AG09319 (cell line): ENCODE measurements at regions not wholly inside any gene's neighbourhood (a gene's known extent, or its start where the extent isn't known, plus 50 kb on each side); places are given as distances from the start of the nearest gene placed in this dataset.

Experiments used
- DNase-seq: peaks from one replicate; pipeline ENCODE4 v3.0.0-alpha.2; 2010; ENCODE audit warnings: low read depth; ENCODE audit errors: extremely low read depth
- TF ChIP-seq, protein P1 (sequence below): IDR thresholded peaks from 2 replicates; pipeline ENCODE4 v1.5.1; 2011; ENCODE audit warnings: low read depth, mild to moderate bottlenecking, inconsistent platforms, low read length, moderate library complexity

DNA sequence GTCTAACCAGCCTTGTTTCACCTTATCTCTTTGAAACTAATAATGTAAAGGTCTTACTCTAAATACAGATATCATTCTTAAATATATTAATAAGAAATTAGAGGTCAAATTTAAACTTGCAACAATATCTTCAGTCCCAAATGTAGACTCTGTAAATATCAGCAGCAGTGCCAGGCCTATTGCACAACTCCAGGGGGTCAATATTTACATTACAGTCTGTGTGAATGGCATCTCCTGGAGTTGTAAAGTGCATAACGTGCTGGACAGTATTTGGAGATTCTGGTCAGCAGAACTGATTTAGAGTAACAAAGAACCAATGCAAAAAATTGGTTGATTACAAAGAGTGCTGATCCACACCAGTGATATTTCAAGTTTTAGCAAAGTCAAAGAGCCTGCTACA lies 1225.9 kb downstream of the PCDH19 start:
- TF ChIP-seq, protein P1, sequence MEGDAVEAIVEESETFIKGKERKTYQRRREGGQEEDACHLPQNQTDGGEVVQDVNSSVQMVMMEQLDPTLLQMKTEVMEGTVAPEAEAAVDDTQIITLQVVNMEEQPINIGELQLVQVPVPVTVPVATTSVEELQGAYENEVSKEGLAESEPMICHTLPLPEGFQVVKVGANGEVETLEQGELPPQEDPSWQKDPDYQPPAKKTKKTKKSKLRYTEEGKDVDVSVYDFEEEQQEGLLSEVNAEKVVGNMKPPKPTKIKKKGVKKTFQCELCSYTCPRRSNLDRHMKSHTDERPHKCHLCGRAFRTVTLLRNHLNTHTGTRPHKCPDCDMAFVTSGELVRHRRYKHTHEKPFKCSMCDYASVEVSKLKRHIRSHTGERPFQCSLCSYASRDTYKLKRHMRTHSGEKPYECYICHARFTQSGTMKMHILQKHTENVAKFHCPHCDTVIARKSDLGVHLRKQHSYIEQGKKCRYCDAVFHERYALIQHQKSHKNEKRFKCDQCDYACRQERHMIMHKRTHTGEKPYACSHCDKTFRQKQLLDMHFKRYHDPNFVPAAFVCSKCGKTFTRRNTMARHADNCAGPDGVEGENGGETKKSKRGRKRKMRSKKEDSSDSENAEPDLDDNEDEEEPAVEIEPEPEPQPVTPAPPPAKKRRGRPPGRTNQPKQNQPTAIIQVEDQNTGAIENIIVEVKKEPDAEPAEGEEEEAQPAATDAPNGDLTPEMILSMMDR = no peak
- no peak for DNase-seq

DNA sequence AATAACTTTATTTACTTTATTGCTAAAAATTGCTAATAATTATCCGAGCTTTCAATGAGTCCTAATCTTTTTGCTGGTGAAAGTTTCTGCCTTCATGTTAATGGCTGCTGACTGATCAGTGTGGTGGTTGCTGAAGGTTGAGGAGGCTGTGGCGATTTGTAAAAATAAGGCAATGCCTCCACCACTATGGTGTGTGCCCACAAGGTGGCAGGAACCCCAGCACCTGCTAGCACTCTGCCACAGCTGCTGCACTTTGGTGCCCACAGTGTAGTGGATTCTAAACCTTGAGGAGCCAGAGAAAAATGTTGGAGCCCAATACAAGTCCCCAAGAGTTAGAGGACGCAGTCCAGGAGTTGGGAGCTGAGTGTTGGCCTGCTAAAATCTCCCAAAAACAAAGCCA lies 1237.1 kb downstream of the PCDH19 start:
- DNase-seq = no peak
- TF ChIP-seq, protein P1 = no peak

DNA sequence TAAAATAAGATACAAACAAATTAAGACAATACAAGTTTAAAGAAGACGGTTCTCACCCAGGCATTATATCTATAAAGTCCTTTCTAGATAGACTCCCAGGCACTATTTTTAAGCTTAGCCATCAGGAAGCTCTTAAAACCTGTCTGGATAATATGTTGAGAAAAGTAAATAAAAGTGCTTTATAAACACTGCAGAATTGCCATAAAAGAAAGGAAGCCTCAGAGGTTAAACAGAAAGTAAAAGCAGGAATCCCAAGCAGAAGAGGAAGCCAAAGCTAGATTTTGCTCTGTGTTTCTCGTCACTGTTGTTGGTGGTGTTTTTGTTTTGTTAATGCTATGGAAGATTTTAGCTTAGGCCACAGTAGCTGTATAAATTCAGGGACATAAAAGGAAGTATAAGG lies 1267.3 kb downstream of the PCDH19 start:
- DNase-seq = no peak
- TF ChIP-seq, protein P1 = no peak

DNA sequence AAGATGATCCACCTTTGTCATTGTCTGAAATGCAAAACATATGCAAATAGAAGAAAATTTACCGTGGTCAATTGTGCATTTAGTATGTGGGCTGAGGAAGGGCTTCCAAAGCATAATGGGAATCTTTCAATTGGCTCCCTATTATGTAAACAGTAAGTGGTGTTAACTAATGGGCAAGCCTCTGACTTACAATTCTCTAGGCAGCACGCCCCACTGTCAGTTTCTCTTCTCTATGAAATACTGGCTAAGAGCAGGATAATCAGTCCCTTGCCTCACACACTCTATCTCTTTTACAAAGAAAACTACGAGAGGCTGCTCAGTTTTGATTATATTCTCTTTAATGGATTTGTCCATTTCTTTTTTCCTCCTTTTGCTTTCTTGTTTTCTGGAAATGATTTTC lies 1272.6 kb downstream of the PCDH19 start:
- TF ChIP-seq, protein P1 = no peak
- no peak for DNase-seq

DNA sequence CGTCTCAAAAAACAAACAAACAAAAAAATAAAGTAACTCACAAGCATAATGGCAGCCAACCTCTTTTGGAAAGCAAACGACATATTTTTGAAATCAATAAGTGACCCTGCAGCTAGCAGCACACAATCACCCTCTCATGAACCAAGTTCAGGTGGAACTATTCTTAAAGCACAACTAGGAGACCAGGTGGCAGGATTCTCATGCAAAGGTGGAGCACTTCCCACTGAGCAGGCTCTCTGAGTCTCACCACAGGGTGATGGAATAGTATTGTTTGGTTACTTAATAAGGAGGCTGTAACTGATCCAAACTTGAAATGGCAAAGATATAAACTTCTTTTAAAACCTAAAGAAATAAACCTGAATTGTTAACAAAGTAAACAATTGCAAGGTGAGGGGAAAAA lies 1293.1 kb downstream of the PCDH19 start:
- TF ChIP-seq, protein P1 = no peak
- DNase-seq = no peak

DNA sequence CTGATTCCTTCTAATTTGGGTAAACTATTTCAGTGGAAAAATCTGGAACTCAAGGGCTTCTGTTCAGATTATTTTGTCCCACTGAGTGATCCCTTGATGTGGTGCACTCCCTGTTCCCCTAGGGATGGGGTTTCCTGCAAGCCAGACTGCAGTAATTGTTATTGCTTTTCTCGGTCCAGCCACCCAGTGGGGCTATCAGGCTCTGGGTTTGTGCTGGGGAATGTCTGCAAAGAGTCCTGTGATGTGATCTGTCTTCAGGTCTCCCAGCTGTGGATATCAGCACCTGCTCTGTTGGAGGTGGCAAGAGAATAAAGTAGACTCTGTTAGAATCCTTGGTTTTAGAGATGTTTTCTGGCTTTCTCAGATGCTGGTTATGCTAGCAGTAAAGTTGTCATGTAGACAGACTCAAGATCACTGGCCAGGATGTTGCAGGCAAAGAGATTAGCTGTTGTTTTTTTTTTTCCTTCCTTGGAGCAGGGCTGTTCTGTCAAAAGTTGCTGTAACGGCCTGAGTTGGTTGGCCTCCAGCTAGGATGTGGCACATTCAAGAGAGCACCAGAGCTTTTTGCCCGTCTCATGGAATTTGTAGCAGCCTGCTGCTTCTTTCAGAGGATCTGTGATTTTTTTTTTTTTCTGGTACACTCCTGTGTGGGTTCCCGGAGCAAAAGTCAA lies 1314.0 kb downstream of the PCDH19 start:
- DNase-seq = no peak
- TF ChIP-seq, protein P1 = no peak

DNA sequence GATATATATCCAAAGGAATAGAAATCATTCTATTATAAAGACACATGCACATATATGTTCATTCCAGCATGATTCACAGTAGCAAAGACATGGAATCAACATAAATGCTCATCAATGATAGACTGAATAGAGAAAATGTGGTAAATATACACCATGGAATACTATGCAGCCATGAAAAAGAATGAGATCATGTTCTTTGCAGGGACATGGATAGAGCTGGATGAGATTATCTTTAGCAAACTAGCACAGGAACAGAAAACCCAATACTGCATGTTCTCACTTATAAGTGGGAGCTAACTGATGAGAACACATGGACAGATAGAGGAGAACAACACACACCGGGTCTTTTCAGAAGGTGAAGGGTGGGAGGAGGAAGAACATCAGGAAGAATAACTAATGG lies 1318.6 kb downstream of the PCDH19 start:
- no peak for DNase-seq
- TF ChIP-seq, protein P1 = no peak
